ENCODE measurements at regions not wholly inside any gene's neighbourhood (a gene's known extent, or its start where the extent isn't known, plus 50 kb on each side); places are given as distances from the start of the nearest gene placed in this dataset.

DNA sequence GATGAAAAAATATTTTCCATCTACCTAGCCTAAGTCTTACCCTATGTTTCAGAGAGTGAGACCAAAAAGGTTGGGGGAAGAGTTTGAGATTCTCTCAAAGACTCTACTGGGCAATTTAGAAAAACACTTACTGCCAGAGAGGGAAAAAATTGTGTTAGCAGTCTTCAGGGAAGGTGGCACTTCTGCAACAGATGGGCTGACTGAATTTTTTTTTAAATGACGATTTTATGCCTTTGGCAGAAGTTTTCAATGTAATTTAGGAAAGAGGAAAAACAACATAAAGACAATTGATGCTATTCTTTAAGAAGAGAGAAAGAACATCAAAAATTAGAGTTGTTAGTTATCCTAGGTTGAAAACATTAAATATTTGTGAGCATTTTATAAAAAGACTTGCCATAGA, 1894.5 kb upstream of the PIK3C3 start:
- Histone ChIP-seq H3K4me3 (no peak overlapping the region), H3K4me1 (no peaks in the 10 kb centered on the region), H3K36me3 (no peaks in the 10 kb centered on the region), H3K9me3 (no peaks in the 10 kb centered on the region), H3K27me3 (no peaks in the 10 kb centered on the region), H3K27ac (no peak overlapping the region)
- TF ChIP-seq POLR2A (IDR thresholded peaks at IDR 0.05), result no peak
- TF ChIP-seq, protein P1, sequence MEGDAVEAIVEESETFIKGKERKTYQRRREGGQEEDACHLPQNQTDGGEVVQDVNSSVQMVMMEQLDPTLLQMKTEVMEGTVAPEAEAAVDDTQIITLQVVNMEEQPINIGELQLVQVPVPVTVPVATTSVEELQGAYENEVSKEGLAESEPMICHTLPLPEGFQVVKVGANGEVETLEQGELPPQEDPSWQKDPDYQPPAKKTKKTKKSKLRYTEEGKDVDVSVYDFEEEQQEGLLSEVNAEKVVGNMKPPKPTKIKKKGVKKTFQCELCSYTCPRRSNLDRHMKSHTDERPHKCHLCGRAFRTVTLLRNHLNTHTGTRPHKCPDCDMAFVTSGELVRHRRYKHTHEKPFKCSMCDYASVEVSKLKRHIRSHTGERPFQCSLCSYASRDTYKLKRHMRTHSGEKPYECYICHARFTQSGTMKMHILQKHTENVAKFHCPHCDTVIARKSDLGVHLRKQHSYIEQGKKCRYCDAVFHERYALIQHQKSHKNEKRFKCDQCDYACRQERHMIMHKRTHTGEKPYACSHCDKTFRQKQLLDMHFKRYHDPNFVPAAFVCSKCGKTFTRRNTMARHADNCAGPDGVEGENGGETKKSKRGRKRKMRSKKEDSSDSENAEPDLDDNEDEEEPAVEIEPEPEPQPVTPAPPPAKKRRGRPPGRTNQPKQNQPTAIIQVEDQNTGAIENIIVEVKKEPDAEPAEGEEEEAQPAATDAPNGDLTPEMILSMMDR (IDR thresholded peaks at IDR 0.05), result no peak
- DNase-seq, result no peak

DNA sequence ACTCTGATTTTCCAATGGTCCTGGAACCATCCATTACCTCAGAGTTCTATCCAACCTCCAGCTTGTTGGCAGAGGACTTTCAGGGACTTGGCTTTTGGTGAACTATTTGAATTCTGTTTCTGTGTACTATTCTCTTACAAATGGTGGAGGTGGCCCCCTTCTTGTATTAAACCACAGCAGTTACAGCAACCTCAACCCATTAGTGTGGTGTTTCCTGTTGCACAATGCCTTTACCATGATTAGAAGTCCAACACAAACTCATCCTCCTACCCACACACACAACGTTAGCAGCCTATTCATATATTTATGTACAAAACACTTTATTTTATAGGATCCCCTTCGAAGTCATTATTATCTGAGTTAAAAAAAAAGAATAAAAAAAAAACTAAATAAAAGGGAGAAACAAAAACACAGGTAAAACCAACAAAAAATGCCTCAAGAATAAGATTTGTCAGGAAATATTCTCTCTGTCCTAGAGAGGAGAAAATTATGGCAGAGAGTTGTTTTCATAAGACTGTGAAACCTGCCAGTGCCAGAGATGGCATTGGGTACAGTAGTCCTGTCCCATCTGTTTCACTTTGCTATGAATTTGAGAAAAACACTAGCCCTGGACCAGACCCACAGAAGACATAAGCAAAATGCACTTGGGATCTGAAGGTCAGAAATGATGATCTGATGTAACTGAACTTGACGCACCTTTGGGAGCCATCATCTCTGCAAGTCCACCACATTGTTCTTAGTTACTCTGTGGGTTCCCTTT, 1896.0 kb upstream of the PIK3C3 start:
- no peak for DNase-seq
- Histone ChIP-seq H3K27ac (no peak overlapping the region), H3K36me3 (no peaks in the 10 kb centered on the region), H3K4me3 (no peak overlapping the region), H3K4me1 (no peaks in the 10 kb centered on the region), H3K9me3 (no peaks in the 10 kb centered on the region), H3K27me3 (no peaks in the 10 kb centered on the region)
- TF ChIP-seq POLR2A (IDR thresholded peaks at IDR 0.05), result no peak
- TF ChIP-seq, protein P1 (IDR thresholded peaks at IDR 0.05), result no peak

DNA sequence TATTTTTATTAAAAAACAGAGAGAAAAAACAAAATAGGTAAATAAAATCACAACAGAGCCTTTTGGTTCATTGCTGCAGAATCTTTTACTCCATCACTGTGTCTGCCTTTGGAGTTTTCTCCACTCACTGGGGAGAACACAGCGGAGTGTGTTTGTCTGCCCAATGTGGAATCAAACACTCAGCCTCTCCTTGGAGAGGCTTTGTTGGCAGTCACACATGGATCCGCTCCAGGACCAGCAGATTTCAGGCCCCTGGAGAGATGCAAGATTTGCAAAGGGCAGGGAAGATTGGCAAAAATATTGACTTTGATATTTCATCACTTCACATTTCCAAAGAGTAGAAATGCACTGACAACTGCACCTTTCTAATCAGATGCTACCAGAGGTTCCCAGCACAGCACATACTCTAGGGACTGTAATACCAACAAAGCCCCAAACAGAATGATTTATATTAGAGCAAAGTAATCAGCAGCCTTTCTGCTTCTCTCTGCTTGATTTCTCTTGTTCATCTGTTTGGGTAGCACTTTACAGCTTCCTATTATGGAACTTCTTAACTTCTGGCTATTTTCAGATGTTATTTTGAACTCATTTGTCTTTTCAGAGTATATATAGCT, 1898.8 kb upstream of the PIK3C3 start:
- Histone ChIP-seq H3K27ac (no peak overlapping the region), H3K4me3 (no peak overlapping the region), H3K27me3 (no peaks in the 10 kb centered on the region), H3K4me1 (no peaks in the 10 kb centered on the region), H3K36me3 (no peaks in the 10 kb centered on the region), H3K9me3 (no peaks in the 10 kb centered on the region)
- TF ChIP-seq, protein P1 (IDR thresholded peaks at IDR 0.05), result no peak
- TF ChIP-seq POLR2A (IDR thresholded peaks at IDR 0.05), result no peak
- DNase-seq, result no peak

DNA sequence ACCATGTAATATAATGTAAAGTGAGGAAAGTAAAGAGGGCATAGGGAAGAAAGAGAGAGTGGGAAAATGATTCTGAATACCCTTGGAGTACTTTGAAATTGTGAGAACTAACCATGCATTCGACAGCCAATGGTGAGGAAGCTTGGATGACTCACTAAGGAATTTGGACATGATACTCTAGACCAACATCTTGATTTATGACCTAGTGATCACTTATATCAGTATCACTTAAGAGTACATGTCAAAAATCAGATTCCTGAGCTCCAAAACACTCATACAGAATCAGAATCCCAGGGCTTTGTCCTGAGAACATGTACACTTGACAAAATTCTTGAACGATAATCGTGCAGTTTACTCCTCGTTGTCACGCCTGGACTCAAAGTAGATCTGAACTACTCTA, 1899.8 kb upstream of the PIK3C3 start:
- Histone ChIP-seq H3K9me3 (no peaks in the 10 kb centered on the region), H3K27me3 (no peaks in the 10 kb centered on the region), H3K36me3 (no peaks in the 10 kb centered on the region), H3K27ac (no peak overlapping the region), H3K4me3 (no peak overlapping the region), H3K4me1 (no peaks in the 10 kb centered on the region)
- TF ChIP-seq, protein P1 (IDR thresholded peaks at IDR 0.05), result no peak
- TF ChIP-seq POLR2A (IDR thresholded peaks at IDR 0.05), result no peak
- DNase-seq, result no peak

DNA sequence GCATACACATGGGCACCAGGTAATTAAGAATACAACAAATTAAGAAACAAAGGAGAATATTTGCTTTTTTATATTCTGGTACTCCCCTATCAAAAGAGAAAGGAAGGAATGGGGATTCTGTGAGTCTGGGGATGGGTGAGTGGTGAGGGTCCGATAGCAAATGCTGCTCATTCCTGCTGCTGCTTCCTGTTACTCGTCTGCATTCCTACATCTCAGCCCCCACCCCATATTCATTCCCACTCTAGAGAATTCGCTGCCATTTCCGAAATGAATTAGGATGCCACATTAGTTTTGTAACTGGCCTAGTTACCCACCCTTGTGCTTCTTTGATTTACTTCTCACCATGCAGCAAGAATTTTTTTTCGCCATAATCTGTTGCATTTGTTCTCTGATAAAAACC, 1905.3 kb upstream of the PIK3C3 start:
- no peak for TF ChIP-seq POLR2A (IDR thresholded peaks at IDR 0.05)
- TF ChIP-seq, protein P1 (IDR thresholded peaks at IDR 0.05), result no peak
- no peak for DNase-seq
- Histone ChIP-seq H3K36me3 (no peaks in the 10 kb centered on the region), H3K9me3 (no peaks in the 10 kb centered on the region), H3K4me1 (no peaks in the 10 kb centered on the region), H3K4me3 (no peak overlapping the region), H3K27me3 (no peaks in the 10 kb centered on the region), H3K27ac (no peak overlapping the region)

Measured in Peyer's patch (tissue), 4 donors.